PC-3 (cell line): ENCODE measurements at regions not wholly inside any gene's neighbourhood (a gene's known extent, or its start where the extent isn't known, plus 50 kb on each side); places are given as distances from the start of the nearest gene placed in this dataset.

Experiments
- EZH2 ChIP-seq: fragments of 300-600 bp; sonication (generic); IDR thresholded peaks from one replicate; pipeline ENCODE4 v1.6.1; 2017; ENCODE audit warnings: antibody characterized with exemption, mild to moderate bottlenecking, low read length; ENCODE audit not compliant: unreplicated experiment
- EZH2phosphoT487 ChIP-seq: fragments of 300-600 bp; sonication (generic); IDR thresholded peaks from 2 replicates; pipeline ENCODE4 v1.6.1; 2018; ENCODE audit warnings: mild to moderate bottlenecking, antibody characterized with exemption, low read length, borderline replicate concordance

DNA sequence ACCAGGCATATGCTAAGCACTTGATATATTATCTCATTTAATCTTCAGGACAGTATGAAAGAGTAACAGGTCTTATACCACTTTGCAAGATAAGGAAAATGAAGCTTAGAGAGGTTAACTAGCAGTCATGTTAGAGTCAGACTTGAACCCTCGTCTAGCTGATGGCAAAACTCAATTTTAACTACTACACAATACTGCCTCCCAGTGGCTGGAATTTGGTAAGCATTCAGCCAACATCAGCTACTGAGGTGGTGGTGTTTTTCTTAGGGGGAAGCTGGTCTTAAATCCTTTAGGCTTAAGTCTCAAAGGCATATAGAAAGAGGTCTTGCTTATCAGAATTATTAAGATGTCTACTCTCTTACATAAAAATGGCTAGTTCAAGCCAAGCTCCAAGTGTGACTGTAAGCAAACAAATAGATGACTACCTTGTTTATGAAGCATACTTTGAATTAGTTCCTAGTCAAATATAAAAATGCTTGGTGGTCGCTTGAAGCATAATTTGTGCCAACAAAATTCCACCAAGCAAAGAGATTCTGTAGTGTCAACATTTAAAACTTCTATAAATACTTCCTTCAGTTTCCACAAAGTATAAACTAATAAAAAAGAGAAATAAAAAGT lies 325.4 kb upstream of the FIGN start:
- TF ChIP-seq EZH2 (no peak), EZH2phosphoT487 (no peak)
